Hepatocyte (in vitro differentiated cells): ENCODE measurements at regions not wholly inside any gene's neighbourhood (a gene's known extent, or its start where the extent isn't known, plus 50 kb on each side); places are given as distances from the start of the nearest gene placed in this dataset. TPM values are rescaled to one million over a fixed set of nuclear protein-coding genes. Genes with fewer than 3 reads are reported as not detected.

ENCODE experiments used
- microRNA-seq: library from miRNA; unstranded; fragments of <30 nt; microRNA quantifications from one replicate; pipeline ENCODE4, GENCODE V29; 2017
- small RNA-seq: library from RNA; depleted of rRNA; stranded (forward); fragments of <200 nt; gene quantifications from one replicate; pipeline ENCODE3, GENCODE V24; 2014

Small RNA genes in the stretch of these regions (microRNA-seq; reads per million reads assigned to microRNA genes)
- not detected for gene MIR4432

Small RNA genes in the stretch of these regions (small RNA-seq; reads per million reads assigned to genes)
- gene AC007179.3 (not detected), gene MIR4432 (not detected), gene RNA5SP94 (not detected), gene RNU1-32P (not detected), gene RNU6-508P (not detected)
